ENCODE measurements at regions not wholly inside any gene's neighbourhood (a gene's known extent, or its start where the extent isn't known, plus 50 kb on each side); places are given as distances from the start of the nearest gene placed in this dataset.

DNA sequence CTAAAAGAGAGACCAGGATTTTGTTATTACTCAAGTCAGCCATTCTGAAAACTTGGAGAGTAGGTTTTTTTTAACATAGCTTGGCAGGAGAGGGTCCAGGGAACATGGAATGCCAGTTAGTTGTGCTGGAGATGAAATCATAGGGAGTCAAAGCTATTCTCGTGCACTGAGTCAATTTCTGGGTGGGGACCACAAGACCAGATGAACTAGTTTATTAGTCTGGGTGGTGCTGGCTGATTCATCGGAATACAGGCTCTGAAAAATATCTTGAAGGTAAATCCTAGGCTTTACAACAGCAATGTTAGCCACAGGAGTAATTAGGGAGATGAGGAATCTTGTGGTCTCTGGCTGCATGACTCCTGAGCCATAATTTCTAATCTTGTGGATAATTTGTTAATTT lies 921.4 kb downstream of the TRIB2 start:
- no peaks in the 10 kb centered on the region for H3K79me2 ChIP-seq (ENCODE audit: insufficient read depth, low read length)
- no peaks in the 10 kb centered on the region for H4K20me1 ChIP-seq (ENCODE audit: low read depth, low read length)
- H3K9me2 ChIP-seq (replicated peaks; ENCODE audit: insufficient read depth, low read length) = no peaks in the 10 kb centered on the region
- no peaks in the 10 kb centered on the region for H3F3A ChIP-seq (ENCODE audit: insufficient read depth)
- no peak overlapping the region for H3K4me2 ChIP-seq (ENCODE audit: low read depth, low read length, poor library complexity, severe bottlenecking)
- no peaks in the 10 kb centered on the region for H3K27me3 ChIP-seq (ENCODE audit: low read length)
- no peaks in the 10 kb centered on the region for H3K36me3 ChIP-seq (ENCODE audit: low read length)
- no peak overlapping the region for H3K4me3 ChIP-seq (ENCODE audit: insufficient read depth, low read length, poor library complexity, severe bottlenecking)
- H3K27ac ChIP-seq (ENCODE audit: low read depth, low read length) = no peak overlapping the region
- TF ChIP-seq EZH2phosphoT487 (conservative IDR thresholded peaks at IDR 0.05; ENCODE audit: low read length) = no peak
- TF ChIP-seq, protein P1, sequence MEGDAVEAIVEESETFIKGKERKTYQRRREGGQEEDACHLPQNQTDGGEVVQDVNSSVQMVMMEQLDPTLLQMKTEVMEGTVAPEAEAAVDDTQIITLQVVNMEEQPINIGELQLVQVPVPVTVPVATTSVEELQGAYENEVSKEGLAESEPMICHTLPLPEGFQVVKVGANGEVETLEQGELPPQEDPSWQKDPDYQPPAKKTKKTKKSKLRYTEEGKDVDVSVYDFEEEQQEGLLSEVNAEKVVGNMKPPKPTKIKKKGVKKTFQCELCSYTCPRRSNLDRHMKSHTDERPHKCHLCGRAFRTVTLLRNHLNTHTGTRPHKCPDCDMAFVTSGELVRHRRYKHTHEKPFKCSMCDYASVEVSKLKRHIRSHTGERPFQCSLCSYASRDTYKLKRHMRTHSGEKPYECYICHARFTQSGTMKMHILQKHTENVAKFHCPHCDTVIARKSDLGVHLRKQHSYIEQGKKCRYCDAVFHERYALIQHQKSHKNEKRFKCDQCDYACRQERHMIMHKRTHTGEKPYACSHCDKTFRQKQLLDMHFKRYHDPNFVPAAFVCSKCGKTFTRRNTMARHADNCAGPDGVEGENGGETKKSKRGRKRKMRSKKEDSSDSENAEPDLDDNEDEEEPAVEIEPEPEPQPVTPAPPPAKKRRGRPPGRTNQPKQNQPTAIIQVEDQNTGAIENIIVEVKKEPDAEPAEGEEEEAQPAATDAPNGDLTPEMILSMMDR (IDR thresholded peaks at IDR 0.05; ENCODE audit: insufficient read depth, low read length, poor library complexity, severe bottlenecking) = no peak
- H3K9me3 ChIP-seq (ENCODE audit: insufficient read depth, low read length) = no peaks in the 10 kb centered on the region
- no peak overlapping the region for H3K9ac ChIP-seq (ENCODE audit: low read length)
- no peak overlapping the region for H2AFZ ChIP-seq (ENCODE audit: low read depth, low read length, severe bottlenecking)

- no peaks in the 10 kb centered on the region for H3K9me2 ChIP-seq (replicated peaks; ENCODE audit: insufficient read depth, low read length)
- no peak overlapping the region for H2AFZ ChIP-seq (ENCODE audit: low read depth, low read length, severe bottlenecking)
- TF ChIP-seq EZH2phosphoT487 (conservative IDR thresholded peaks at IDR 0.05; ENCODE audit: low read length) = no peak
- TF ChIP-seq, protein P1 (IDR thresholded peaks at IDR 0.05; ENCODE audit: insufficient read depth, low read length, poor library complexity, severe bottlenecking) = no peak
- no peaks in the 10 kb centered on the region for H3F3A ChIP-seq (ENCODE audit: insufficient read depth)
- H3K27me3 ChIP-seq (ENCODE audit: low read length) = no peaks in the 10 kb centered on the region
- H3K4me2 ChIP-seq (ENCODE audit: low read depth, low read length, poor library complexity, severe bottlenecking) = no peak overlapping the region
- no peak overlapping the region for H3K4me3 ChIP-seq (ENCODE audit: insufficient read depth, low read length, poor library complexity, severe bottlenecking)
- H3K9ac ChIP-seq (ENCODE audit: low read length) = no peak overlapping the region
- H3K36me3 ChIP-seq (ENCODE audit: low read length) = no peaks in the 10 kb centered on the region
- H3K27ac ChIP-seq (ENCODE audit: low read depth, low read length) = no peak overlapping the region
- no peaks in the 10 kb centered on the region for H4K20me1 ChIP-seq (ENCODE audit: low read depth, low read length)
- H3K9me3 ChIP-seq (ENCODE audit: insufficient read depth, low read length) = no peaks in the 10 kb centered on the region; the same call in 1 of the 2 replicates
- H3K79me2 ChIP-seq (ENCODE audit: insufficient read depth, low read length) = no peaks in the 10 kb centered on the region
Observed at GRCh38 chr2:13649918-13650317, 933.2 kb downstream of the TRIB2 start.

GRCh38 chr2:13650586-13651180 lies 933.9 kb downstream of the TRIB2 start:
- Histone ChIP-seq H3K9me2 (replicated peaks; ENCODE audit: insufficient read depth, low read length) (no peaks in the 10 kb centered on the region), H3K9ac (ENCODE audit: low read length) (no peak overlapping the region), H3K4me2 (ENCODE audit: low read depth, low read length, poor library complexity, severe bottlenecking) (no peak overlapping the region), H4K20me1 (ENCODE audit: low read depth, low read length) (no peaks in the 10 kb centered on the region), H3F3A (ENCODE audit: insufficient read depth) (no peaks in the 10 kb centered on the region), H3K79me2 (ENCODE audit: insufficient read depth, low read length) (no peaks in the 10 kb centered on the region), H3K36me3 (ENCODE audit: low read length) (no peaks in the 10 kb centered on the region), H3K27ac (ENCODE audit: low read depth, low read length) (no peak overlapping the region), H3K27me3 (ENCODE audit: low read length) (no peaks in the 10 kb centered on the region), H3K4me3 (ENCODE audit: insufficient read depth, low read length, poor library complexity, severe bottlenecking) (no peak overlapping the region), H2AFZ (ENCODE audit: low read depth, low read length, severe bottlenecking) (no peak overlapping the region), H3K9me3 (ENCODE audit: insufficient read depth, low read length) (no peaks in the 10 kb centered on the region; the same call in 1 of the 2 replicates)
- TF ChIP-seq EZH2phosphoT487 (conservative IDR thresholded peaks at IDR 0.05; ENCODE audit: low read length) = no peak
- TF ChIP-seq, protein P1 (IDR thresholded peaks at IDR 0.05; ENCODE audit: insufficient read depth, low read length, poor library complexity, severe bottlenecking) = no peak
